GM18520 (cell line): ENCODE measurements at regions not wholly inside any gene's neighbourhood (a gene's known extent, or its start where the extent isn't known, plus 50 kb on each side); places are given as distances from the start of the nearest gene placed in this dataset.
"Not testable (repeated sequence)": the region's sequence is repeated elsewhere in the genome, so short reads cannot be mapped to it uniquely, and the experiment has no call there.

Source experiments
- ATAC-seq: cut with Tn5 transposase; IDR thresholded peaks from one replicate; pipeline ENCODE4 v1.9.1; 2021; ENCODE audit not compliant: unreplicated experiment

DNA sequence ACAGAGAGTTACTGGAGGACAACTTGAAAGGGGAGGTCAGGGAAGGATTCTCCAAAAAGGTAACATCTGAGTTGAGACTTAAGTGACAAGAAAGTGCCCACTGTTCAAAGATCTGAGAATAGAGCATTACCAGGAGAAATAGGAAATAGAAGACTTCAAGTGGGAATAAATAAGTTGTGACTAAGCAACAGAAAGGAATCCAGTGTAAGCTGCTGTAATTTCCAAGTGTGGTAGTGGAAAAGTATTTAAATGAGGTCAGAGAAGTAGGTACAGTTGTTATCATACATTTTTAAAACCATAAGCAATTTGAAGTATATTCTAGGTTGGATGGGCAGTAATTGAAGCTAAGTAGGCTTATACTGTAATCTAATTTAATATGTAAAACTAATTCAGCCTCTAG lies 211.9 kb downstream of the FBXO8 start:
- no peak for ATAC-seq

DNA sequence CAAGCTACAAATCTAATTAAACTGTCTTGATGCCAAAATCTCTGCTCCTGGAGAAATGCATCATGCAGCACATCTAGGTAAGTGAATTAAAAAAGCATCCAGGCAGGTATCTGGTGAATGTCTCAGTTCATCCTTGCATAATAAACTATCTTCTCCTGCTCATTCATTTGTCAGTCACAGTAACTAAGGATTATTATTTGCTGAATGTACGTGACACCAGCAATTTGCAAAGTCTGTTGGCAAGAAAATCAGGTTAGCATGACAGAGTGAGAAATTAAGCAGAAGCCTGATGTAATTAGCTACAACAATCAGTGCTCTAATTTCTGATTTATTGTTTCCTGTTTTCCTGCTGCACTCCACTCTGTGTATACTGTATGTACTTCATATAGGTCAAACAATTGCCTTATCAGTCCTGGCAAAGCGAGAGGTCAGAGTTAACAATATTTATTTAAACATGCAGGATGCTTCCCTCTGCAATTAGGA lies 213.6 kb downstream of the FBXO8 start:
- no peak for ATAC-seq

DNA sequence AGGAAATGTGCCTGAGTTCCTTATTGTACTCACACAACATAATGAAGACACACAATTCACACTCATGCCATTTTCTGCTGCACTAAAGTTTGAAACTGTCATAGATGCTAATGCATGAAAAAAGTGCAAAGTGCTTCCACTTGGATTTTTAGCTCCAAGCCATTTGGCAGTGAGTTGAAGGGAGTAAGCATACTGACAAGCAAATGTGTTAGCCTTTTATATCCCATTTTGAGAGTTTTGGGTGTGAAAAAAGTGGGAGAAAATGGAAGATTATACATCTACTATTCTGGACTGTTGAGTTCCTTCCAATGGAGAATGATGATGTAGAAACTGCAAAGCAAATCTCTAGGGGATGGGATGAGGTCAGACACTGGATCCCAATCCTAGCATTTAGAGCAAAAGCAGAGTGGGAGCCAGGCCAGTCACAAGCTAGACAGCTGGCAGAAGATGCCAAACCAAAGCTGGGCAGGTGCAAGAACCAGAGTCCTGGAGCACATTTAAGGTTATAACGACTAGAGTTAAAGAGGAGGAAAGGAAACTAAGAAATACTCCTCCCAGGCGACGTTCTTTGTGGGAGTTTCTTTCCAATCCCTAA lies 216.8 kb downstream of the FBXO8 start:
- ATAC-seq: no peak

DNA sequence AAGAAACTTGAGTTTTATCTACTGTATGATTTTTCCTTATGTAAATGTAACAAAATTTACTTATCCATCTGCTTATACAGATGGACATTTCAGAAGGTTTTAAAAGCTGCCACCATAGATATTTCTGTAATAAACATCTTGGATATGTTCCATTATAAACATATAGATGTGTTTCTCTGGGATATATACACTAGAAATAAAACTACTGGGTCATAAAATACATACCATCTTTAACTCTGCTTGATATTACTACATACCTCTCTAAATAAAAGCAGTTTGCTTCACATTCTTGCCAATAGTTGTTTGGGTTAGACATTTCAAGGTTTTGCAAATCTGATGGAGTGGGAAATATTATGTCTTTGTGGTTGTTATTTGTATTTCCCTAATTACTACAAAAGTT lies 220.6 kb downstream of the FBXO8 start:
- no peak for ATAC-seq

DNA sequence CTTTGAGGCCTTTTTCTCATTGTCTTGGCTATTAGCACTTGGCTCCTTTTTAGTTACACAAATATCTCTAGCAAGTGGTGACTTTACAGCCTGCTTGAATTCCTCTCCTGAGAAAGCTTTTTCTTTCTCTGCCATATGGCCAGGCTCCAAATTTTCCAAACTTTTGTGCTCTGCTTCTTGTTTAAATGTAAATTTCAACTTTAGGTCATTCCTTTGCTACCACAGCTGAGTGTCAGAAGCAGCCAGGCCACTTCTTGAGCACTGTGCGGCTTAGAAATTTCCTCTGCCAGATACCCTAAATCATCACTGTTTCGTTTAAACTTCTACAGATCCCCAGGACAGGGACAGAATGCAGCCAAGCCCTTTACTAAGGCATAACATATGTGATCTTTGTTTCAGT lies 222.4 kb downstream of the FBXO8 start:
- ATAC-seq: no peak

DNA sequence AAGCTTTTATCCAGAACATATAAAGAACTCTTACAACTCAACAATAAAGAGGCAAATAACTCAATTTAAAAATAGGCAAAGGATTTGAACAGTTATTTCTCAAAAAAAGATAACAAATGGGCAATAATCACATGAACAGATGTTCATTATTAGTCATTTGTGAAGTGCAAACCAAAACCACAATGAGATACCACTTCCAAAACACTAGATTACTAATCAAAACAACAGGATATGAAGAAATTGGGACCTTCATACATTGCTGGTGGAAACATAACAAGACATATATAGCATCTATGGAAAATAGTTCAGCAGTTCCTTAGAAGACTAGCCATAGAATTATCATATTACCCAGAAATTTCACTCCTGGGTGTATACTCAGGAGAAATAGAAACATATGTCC lies 224.6 kb downstream of the FBXO8 start:
- ATAC-seq: no peak

DNA sequence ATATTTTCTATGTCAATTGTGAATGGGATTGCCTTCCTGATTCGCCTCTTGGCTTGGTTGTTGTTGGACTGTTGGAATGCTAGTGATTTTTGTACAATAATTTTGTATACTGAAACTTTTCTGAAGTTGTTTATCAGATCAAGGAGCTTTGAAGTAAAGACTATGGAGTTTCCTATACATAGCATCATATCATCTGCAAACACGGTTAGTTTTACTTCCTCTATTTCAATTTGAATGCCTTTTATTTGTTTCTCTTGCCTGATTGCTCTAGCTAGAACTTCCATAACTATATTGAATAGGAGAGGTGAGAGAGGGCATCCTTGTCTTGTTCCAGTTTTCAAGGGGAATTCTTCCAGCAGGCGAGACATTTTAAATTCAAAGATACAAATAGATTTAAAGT lies 226.5 kb downstream of the FBXO8 start:
- no peak for ATAC-seq

DNA sequence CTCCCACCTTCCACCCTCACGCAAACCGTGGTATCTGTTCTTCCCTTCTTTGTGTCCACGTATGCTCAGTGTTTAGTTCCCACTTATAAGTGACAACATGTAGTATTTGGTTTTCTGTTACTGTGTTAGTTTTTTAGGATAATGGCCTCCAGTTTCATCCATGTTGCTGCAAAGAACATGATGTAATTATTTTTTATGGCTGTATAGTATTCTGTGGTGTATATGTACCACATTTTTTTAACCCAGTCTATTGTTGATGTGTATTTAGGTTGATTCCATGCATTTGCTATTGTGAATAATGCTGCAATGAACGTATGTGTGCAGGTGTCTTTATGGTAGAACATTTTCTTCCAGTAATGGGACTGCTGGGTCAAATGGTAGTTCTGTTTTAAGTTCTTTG lies 228.1 kb downstream of the FBXO8 start:
- ATAC-seq: no peak

DNA sequence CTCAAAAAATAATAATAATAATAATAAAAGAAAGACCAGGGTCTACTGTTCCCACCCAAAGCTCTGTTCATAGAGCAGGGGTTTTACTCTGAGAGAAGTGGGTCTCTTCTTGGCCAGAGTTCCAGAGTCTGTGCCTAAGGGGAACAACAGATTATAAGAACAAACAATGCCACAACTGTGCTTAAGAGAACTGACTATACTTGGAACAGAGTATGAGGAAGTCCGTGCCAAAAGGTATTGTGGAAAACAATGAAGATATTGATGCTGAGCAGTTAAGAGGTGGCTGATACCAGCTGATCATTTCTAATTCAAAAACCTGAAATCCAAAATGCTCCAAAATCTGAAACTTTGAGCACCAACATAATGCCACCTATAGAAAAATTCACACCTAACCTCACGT lies 229.6 kb downstream of the FBXO8 start:
- ATAC-seq: no peak

DNA sequence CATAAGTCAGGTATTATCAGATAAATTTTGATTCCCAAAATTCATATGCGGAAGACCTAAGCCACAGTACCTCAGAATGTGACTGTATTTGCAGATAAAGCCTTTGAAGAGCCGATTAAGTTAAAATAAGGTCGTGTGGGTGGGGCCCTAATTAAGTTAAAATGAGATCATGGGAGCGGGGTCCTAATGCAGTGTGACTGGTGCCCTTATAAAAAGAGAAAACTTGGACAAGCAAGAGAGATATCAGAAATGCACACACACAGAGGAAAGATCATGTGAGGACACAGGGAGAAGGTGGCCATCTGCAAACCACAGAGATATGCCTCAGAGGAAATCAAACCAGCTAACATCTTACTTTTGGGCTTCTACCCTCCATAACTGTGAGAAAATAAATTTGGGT lies 236.1 kb downstream of the FBXO8 start:
- ATAC-seq: no peak

DNA sequence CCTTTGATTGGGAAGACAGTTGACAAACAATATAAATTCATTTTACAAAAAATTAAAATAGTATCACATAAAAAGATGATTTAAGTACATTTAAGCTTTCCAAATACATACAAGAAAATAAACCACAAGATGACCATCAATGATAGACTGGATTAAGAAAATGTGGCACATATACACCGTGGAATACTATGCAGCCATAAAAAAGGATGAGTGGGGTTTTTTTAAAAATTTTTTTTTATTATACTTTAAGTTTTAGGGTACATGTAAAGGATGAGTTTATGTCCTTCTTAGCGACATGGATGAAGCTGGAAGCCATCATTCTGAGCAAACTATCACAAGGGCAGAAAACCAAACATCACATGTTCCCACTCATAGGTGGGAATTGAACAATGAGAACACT lies 237.6 kb downstream of the FBXO8 start:
- not testable (repeated sequence) for ATAC-seq

DNA sequence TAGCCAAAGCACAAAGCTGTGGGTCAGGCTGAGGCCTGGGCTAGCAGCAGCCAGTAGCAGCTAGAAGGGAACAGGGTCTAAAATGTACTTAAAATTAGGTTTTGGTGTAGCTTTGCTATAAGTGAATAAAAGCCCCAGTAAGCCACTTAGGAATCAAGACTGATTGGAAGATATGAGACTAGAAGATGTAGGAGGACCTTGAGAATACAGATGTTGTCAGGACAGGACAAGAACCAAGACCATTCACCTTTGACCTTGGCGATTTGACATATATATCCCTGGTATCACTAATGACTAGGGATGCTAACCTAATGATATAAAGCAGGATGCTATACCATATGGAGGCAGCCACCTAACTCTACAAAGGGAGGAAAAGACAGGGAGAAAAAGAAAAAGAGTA lies 238.1 kb downstream of the FBXO8 start:
- no peak for ATAC-seq

DNA sequence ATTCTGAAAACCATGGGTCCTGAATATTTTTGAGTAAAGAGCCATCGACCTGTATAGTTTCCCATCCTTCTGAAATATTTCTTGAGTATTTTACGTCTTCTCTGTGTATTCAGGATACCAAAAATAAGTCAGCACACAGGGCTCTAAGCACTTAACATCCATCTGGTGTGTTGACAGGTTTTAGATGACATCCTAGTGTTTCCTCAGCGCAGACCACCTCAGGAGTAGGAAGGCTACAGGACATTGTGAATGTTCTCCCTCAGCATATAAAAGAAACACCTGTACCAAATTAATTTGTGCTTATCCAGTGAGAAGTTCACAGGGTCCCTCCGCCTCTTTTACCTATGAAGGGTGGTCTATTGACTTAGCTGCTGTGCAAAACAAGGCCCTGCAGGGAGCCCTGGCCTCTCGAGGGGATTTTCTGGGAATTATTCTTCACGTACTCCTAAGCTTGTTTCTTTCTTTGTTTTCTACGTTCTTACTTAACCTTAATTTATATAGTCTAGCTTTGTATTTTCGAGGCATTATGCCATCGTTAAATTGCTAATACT lies 241.8 kb downstream of the FBXO8 start:
- ATAC-seq: no peak

DNA sequence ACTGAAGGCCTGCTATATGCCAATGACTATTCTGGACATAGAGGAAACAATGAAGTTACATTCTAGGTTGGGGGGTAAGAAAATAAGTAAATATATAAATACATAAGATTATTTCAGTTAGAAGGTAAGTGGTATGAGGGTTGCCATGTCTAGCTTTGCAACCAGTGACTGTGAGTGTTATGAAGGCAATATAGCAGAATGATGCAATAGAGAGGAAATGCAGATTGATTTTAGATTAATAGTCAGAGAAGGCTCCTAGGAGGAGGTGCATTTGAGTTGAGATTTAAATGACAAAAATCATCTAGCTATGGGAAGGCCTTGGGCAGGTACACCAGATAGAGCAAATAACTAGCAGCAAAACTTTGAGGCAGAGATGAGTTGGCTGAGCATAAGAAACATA lies 243.2 kb downstream of the FBXO8 start:
- ATAC-seq: no peak

DNA sequence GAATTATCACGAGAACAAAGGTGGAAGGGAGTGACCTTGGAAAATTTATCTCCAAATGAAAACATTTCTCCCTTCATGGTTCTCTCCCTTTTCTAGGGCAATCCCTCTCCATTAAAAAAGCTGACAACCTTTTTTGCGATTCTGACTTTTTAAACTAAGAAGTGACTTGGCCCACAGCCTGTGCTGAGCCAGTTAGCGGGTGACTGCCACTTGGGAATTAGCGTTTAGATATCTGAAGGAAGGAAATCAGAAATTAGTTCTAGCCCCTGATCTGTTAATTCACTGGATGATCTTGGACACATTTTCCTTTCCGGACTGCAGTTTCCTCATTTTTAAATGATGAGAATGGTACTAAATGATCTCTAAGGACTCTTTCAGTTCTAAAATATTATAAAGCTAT lies 245.0 kb downstream of the FBXO8 start:
- no peak for ATAC-seq

DNA sequence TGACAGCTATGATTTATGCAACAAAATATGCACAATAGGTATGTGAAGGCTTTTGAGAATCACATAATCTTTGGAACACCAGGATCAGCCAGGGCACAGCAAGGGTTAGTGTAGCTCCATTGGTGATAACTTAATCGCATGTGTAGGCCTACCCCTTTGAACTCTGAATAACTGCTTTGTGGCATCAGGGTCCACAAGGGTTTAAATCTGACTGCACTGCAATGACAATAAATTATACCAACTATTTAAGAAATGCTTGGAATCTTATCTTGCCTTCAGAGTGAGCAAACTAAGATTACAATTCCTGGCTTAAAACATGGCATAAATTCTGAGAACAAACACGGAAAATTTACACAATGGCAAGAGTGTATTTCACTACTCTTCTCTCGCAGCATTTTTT lies 245.8 kb downstream of the FBXO8 start:
- no peak for ATAC-seq

DNA sequence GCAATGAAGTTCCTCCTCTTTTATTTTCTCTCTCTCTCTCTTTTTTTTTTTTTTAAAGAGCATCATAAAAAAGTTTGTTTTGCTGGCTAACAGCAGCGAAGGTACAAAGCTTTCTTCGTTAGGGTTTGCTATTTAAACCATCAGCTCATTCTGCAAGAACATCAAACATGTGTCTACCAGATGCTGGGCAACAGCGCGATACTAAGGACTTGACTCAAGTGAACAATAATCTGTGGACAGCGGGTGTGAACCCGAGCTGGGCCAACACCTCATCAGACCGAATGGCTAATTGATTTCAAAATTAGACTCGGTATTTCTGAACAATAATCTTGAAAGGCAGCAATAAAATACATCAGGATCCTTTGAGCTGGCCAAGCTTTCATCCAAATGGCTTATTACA lies 246.4 kb downstream of the FBXO8 start:
- ATAC-seq: no peak

DNA sequence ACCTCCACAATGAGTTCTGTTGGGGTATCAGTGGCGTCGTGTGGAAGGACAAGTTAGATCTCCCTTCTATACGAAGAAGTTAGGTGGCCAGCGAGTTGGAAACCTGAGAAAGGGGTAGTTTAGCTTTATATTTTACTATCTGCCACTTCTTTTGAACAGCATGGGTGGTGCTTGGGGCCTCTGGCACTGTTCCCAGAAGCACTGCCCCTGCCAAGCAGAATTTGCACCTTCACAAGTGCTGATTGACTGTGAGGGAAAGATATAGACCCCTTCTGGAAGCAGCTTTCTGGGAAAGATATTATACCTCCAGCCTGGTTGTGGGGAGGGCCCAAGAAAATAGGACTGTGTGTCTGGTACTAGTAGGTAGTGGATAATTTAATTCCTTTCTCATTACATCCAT lies 246.9 kb downstream of the FBXO8 start:
- ATAC-seq: no peak

DNA sequence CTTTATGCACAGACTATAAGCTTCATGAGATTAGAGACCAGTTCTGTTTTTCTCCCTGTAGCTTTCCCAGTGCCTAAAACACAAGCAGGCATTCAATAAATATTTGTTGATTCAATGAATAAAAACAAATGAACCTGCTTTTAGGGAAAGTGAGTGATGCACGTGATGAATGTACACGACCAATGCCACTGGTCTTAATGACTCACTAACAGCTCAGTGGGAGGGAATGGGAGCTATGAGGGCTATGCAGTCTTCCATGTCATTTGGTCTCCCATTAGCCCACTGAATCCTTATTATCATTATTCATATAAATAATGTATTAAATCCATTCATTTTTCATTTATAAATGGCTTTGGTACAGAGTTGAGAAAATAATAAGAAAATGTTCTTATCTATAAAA lies 247.4 kb downstream of the FBXO8 start:
- ATAC-seq: no peak

DNA sequence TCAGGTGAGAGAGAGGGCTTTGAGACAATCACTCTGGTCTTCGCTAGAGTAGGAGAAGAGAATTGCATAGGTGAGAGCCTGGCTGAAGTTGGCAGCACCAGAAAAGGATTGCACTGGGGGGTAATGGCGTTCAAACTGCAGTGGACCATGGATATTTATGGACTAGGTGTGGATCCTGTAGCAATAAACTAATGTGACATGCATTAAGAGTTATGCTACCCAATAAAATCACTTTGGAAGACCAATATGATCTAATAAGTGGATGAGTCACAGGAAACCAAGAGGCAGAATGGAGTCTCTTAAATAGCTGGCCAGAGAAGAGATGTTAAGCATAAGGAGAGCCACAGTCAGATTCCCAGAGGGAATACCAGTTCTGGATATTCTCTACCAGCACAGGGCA lies 259.8 kb downstream of the FBXO8 start:
- ATAC-seq: no peak

DNA sequence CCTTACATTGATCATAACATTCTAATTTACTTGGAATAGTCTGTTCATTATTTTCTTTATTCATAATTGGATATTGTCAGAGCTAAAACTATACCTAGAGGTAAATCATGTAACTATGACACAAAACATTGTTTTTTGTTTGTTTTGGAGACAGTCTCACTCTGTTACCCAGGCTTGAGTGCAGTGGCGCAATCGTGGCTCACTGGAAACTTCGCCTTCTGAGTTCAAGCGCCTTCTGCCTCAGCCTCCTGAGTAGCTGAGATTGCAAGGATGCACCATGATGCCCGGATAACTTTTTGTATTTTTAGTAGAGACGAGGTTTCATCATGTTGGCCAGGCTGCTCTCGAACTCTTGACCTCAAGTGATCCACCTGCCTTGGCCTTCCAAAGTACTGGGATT lies 265.2 kb downstream of the FBXO8 start:
- ATAC-seq: no peak

DNA sequence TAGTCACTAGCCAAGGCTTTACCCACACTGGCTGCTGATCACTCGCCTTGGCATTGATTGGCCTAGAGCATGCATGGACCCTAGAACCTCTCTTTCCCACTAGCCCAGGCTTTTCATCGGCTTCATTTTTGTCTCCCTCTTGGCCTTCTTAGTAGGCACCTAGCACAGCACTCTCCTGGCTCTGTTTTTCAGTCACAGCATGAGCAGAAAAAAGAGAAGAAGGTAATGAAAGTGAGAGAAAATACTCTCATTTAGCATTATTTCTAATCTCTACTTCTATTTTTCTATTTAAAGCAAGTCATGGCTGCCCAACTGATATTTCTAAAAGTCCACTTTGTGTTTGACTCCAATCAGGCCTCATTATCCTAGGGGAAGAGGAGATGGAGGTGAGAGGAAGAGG lies 267.2 kb downstream of the FBXO8 start:
- no peak for ATAC-seq

DNA sequence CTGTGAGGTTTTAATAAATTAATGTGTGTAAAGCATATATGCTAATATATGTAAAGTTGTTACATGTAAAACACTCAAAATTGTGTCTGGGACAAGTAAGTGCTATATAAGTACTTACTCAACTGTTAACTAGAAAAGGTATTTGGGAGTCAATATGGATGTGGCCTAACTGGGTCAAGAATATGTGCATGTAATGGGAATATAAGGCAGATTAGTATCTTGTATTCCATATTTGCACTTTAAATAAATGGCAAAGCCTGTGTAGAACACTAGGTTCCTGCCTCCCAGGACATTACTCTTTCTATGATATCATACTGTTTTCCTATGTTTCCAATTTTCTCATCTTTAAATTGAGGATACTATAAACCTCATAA lies 270.6 kb downstream of the FBXO8 start:
- ATAC-seq: no peak
